ENCODE measurements at regions not wholly inside any gene's neighbourhood (a gene's known extent, or its start where the extent isn't known, plus 50 kb on each side); places are given as distances from the start of the nearest gene placed in this dataset.

- DNase-seq: no peak
Observed at GRCh38 chr4:155514628-155515027, 137.9 kb upstream of the MAP9 start.

- DNase-seq: no peak
Observed at GRCh38 chr4:155512817-155513216, 136.1 kb upstream of the MAP9 start.

- DNase-seq: no peak
Observed at GRCh38 chr4:155512046-155512445, 135.3 kb upstream of the MAP9 start.

GRCh38 chr4:155510771-155511170 lies 134.0 kb upstream of the MAP9 start:
- no peak for DNase-seq

- DNase-seq: no peak
Observed at GRCh38 chr4:155509555-155509954, 132.8 kb upstream of the MAP9 start.

GRCh38 chr4:155506745-155507144 lies 130.0 kb upstream of the MAP9 start:
- peak; percentile 87 for DNase-seq

- DNase-seq: no peak
Observed at GRCh38 chr4:155505321-155505720, 128.6 kb upstream of the MAP9 start.

GRCh38 chr4:155497306-155497705 lies 120.5 kb upstream of the MAP9 start:
- DNase-seq: no peak

- no peak for DNase-seq
Observed at GRCh38 chr4:155496294-155496626, 119.5 kb upstream of the MAP9 start.

GRCh38 chr4:155495572-155496293 lies 119.0 kb upstream of the MAP9 start:
- DNase-seq: no peak

- DNase-seq: no peak
Observed at GRCh38 chr4:155494037-155494718, 117.4 kb upstream of the MAP9 start.

GRCh38 chr4:155491336-155492120 lies 114.8 kb upstream of the MAP9 start:
- no peak for DNase-seq

- DNase-seq: no peak
Observed at GRCh38 chr4:155489271-155489670, 112.5 kb upstream of the MAP9 start.

GRCh38 chr4:155488691-155489090 lies 111.9 kb upstream of the MAP9 start:
- no peak for DNase-seq

- no peak for DNase-seq
Observed at GRCh38 chr4:155487210-155487609, 110.4 kb upstream of the MAP9 start.

- no peak for DNase-seq
Observed at GRCh38 chr4:155481150-155481549, 104.4 kb upstream of the MAP9 start.

- no peak for DNase-seq
Observed at GRCh38 chr4:155479835-155480234, 103.1 kb upstream of the MAP9 start.

- no peak for DNase-seq
Observed at GRCh38 chr4:155478336-155478835, 101.6 kb upstream of the MAP9 start.

- no peak for DNase-seq
Observed at GRCh38 chr4:155474758-155475157, 98.0 kb upstream of the MAP9 start.

GRCh38 chr4:155473420-155474095 lies 96.8 kb upstream of the MAP9 start:
- DNase-seq: no peak

GRCh38 chr4:155468282-155468681 lies 91.5 kb upstream of the MAP9 start:
- DNase-seq: no peak

- DNase-seq: no peak
Observed at GRCh38 chr4:155450676-155451075, 73.9 kb upstream of the MAP9 start.

GRCh38 chr4:155445306-155445705 lies 68.5 kb upstream of the MAP9 start:
- no peak for DNase-seq

All from tongue (tissue), 1 donor.